OCI-LY3 (cell line): ENCODE measurements at regions not wholly inside any gene's neighbourhood (a gene's known extent, or its start where the extent isn't known, plus 50 kb on each side); places are given as distances from the start of the nearest gene placed in this dataset.

ENCODE experiments used
- CTCF ChIP-seq: fragments of 200-600, 300-600 bp; sonication (generic); IDR thresholded peaks from 2 replicates; pipeline ENCODE4 v1.5.1; 2014; ENCODE audit warnings: antibody characterized with exemption, low read length, low read depth
- EZH2phosphoT487 ChIP-seq: fragments of 200-600 bp; shearing (Covaris generic); IDR thresholded peaks from 2 replicates; pipeline ENCODE4 v1.6.1; 2018; ENCODE audit warnings: antibody characterized with exemption, mixed run types, low read depth

DNA sequence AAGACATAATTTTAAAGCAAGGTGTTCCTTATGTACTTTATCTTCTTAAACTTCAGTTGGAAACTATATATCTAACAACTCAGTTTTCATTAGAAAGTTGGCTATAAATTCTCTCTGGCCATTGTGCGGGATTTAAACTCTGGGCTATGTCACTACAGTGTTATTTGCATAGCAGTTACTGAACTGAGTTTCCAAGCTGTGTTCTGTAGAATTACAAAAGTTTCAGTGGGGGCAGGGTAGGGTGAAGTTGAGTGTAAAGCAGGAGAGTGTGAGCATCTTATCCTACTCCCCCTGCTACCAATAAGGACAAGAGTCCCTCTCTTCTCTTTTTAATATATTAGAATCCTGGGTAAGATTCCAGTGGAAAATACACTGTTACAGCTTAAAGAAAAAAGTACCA lies 254.5 kb upstream of the SLITRK2 start:
- TF ChIP-seq CTCF (no peak), EZH2phosphoT487 (no peak)
